PC-9 (cell line): ENCODE measurements at regions not wholly inside any gene's neighbourhood (a gene's known extent, or its start where the extent isn't known, plus 50 kb on each side); places are given as distances from the start of the nearest gene placed in this dataset.

Experiments
- EZH2 ChIP-seq: fragments of 200-600 bp; sonication (generic); IDR thresholded peaks from 2 replicates; pipeline ENCODE4 v1.8.0; 2017; ENCODE audit warnings: antibody characterized with exemption, low read depth
- TF ChIP-seq, protein P1 (sequence below): fragments of 200-600 bp; sonication (generic); conservative IDR thresholded peaks from 2 replicates; pipeline ENCODE4 v1.6.1; 2017; ENCODE audit warnings: mixed run types, antibody characterized with exemption, mild to moderate bottlenecking, moderate library complexity

DNA sequence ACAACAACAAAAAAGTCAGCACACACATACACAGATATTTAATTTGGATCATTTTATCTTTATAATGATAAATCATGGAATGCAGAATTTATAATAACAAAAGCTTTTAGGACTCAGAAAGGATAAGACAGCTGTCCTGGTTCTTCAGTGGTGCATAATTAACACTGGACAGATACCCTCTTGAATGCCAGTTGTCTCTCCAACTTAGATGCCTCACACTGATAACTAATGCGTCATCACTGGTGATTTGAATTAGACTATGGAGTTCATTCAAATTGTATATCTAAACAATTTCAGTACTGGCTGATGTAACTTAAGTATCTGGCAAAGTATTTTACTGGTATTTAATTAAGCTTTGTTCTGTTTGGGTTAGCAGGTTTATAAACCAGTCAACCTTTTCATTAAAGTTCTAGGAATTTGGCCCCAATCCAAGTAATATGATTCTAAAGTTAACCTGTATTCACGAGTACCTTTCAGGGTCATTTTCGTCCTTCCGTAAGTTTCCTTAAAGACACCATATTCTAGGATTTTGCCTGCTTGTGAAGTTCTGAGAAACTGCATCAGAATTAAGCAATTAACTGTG is 1199.5 kb upstream of the TMPRSS15 start:
- TF ChIP-seq, protein P1, sequence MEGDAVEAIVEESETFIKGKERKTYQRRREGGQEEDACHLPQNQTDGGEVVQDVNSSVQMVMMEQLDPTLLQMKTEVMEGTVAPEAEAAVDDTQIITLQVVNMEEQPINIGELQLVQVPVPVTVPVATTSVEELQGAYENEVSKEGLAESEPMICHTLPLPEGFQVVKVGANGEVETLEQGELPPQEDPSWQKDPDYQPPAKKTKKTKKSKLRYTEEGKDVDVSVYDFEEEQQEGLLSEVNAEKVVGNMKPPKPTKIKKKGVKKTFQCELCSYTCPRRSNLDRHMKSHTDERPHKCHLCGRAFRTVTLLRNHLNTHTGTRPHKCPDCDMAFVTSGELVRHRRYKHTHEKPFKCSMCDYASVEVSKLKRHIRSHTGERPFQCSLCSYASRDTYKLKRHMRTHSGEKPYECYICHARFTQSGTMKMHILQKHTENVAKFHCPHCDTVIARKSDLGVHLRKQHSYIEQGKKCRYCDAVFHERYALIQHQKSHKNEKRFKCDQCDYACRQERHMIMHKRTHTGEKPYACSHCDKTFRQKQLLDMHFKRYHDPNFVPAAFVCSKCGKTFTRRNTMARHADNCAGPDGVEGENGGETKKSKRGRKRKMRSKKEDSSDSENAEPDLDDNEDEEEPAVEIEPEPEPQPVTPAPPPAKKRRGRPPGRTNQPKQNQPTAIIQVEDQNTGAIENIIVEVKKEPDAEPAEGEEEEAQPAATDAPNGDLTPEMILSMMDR: no peak
- TF ChIP-seq EZH2: no peak
